ENCODE measurements at regions not wholly inside any gene's neighbourhood (a gene's known extent, or its start where the extent isn't known, plus 50 kb on each side); places are given as distances from the start of the nearest gene placed in this dataset.
"Not testable (repeated sequence)": the region's sequence is repeated elsewhere in the genome, so short reads cannot be mapped to it uniquely, and the experiment has no call there.

DNA sequence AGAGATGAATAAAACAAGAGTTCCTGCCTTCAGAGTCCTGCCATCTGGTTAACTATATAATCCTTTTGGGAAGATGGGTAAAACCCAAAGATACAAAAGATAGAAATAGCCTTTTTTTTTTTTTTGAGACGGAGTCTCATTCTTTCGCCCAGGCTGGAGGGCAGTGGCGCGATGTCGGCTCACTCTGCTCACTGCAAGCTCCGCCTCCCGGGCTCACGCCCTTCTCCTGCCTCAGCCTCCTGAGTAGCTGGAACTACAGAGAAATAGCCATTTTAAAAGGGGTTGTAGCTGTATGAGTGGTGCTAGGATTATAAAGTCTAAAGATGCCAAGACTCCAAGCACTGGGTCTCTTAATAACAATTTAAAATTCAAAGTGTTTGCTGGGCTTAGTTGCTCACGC is 97.2 kb downstream of the KDR start:
- H3K4me3 ChIP-seq (ENCODE audit: low read depth, low read length), result no peak overlapping the region
- TF ChIP-seq, protein P1, sequence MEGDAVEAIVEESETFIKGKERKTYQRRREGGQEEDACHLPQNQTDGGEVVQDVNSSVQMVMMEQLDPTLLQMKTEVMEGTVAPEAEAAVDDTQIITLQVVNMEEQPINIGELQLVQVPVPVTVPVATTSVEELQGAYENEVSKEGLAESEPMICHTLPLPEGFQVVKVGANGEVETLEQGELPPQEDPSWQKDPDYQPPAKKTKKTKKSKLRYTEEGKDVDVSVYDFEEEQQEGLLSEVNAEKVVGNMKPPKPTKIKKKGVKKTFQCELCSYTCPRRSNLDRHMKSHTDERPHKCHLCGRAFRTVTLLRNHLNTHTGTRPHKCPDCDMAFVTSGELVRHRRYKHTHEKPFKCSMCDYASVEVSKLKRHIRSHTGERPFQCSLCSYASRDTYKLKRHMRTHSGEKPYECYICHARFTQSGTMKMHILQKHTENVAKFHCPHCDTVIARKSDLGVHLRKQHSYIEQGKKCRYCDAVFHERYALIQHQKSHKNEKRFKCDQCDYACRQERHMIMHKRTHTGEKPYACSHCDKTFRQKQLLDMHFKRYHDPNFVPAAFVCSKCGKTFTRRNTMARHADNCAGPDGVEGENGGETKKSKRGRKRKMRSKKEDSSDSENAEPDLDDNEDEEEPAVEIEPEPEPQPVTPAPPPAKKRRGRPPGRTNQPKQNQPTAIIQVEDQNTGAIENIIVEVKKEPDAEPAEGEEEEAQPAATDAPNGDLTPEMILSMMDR (IDR thresholded peaks at IDR 0.05; ENCODE audit: low read depth, low read length), result no peak

DNA sequence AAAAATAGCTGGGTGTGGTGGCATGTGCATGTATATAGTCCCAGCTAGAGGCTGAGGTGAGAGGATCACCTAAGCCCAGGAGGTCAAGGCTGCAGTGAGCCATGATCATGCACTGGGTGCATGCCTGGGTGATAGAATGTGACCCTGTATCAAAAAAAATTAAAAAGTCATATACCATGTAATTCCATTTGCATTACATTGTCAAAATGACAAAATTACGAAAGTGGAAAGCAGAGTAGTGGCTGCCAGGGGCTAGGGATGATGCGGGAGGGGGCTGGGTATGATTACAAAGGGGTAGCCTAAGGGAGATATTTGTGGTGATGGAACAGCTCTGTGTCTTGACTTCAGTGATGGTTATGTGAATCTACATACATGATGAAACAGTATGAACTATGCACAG is 97.8 kb downstream of the KDR start:
- TF ChIP-seq, protein P1 (IDR thresholded peaks at IDR 0.05; ENCODE audit: low read depth, low read length), result no peak
- no peak overlapping the region for H3K4me3 ChIP-seq (ENCODE audit: low read depth, low read length)

DNA sequence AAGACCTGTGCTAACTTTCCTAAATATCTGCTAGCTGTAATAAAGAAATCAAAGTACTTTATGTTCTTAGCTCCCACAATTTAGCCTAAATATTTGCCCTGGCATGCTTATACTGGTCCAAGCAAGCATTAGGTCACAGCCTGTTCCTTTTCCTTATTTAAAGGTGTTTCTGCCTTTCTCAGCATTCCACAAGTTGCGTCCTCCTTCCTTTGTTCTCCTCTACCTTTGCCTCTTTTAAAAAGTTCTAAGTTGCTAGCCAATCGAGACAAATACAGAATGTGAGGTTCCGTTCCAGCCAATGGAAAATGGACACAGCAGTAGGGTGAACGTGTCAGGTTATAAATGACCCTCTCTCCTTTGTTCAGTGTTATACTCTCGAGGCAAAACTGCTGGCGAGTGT is 99.9 kb downstream of the KDR start:
- H3K4me3 ChIP-seq (ENCODE audit: low read depth, low read length), result not testable (repeated sequence)

DNA sequence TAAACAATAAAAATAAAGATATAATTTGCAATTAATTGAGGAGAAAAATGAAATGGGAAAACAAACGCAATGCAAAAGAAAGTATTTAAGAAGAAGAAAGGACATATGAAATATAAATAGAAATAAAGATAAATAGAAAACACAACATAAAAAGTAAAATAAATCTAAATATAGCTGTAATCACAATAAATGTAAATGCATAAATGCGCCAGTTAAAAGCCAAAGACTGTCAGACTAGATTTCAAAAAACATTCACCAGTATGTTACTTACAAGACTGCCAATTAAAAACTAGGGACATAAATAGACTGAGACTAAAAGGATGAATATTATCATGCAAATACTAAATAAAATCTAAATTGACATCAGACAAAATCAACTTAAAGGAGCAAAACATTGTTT is 102.4 kb downstream of the KDR start:
- TF ChIP-seq, protein P1 (IDR thresholded peaks at IDR 0.05; ENCODE audit: low read depth, low read length), result no peak
- no peak overlapping the region for H3K4me3 ChIP-seq (ENCODE audit: low read depth, low read length)

DNA sequence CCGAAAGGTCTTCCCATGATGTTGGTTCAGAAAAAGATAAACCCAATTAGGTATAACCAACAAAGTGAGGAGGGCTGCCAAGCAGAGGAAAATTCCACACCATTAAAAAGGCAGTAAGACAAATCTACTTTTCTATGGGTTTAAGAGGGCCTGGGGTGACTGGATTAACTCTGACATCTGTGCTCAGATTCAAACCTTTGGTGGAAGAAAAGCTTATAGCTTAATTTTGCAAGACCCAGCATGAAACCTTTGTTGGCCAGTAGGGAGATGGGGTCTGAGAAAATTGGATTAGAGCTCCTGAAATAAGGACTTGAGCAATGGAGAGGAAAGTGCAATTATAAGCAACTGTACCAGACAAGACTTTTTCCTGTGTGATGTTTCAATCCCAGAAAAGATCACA is 104.2 kb downstream of the KDR start:
- TF ChIP-seq, protein P1 (IDR thresholded peaks at IDR 0.05; ENCODE audit: low read depth, low read length), result no peak

DNA sequence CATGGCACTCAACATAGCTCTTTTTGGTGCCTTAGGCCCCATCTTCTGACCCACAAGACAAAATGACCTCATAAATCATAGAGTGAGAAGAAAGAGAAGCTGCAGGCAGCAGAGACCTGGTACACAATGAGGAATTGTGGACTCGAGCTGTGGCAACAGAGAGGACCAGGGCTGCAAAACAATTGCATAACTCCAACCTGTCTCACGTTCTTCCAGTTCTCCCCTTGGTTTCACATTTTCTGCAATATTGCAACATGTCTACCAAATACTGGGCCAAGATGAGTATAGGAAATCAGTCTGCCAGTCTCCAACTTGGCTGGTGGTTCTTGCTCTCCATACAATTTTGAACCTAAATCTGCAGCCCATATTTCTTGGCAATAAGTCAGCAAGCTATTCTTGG is 105.3 kb downstream of the KDR start:
- TF ChIP-seq, protein P1 (IDR thresholded peaks at IDR 0.05; ENCODE audit: low read depth, low read length), result no peak
- no peak overlapping the region for H3K4me3 ChIP-seq (ENCODE audit: low read depth, low read length)

More for the DNA sequence above, 104.2 kb downstream of the KDR start:
- H3K4me3 ChIP-seq (ENCODE audit: low read depth, low read length), result no peak overlapping the region

DNA sequence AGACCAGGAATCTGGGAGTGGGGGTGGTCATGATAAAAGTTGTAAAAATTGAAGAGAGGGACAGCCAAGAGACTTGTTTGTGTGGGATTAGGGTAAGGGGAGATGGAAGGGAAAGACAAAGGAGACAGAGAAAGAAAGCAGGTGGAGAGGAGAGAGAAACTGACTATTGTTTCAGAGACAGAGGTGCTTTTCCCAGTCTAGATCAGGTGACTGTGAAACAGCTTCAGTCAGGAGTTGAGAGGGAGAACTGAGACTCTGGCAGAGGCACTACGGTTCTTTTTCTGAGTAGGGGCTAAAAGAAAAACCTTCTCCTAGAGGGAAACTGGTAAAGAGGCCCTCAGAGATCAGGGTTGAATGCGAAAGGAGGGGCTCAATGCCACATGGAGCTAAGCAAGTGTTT is 106.4 kb downstream of the KDR start:
- no peak overlapping the region for H3K4me3 ChIP-seq (ENCODE audit: low read depth, low read length)
- TF ChIP-seq, protein P1 (IDR thresholded peaks at IDR 0.05; ENCODE audit: low read depth, low read length), result no peak

DNA sequence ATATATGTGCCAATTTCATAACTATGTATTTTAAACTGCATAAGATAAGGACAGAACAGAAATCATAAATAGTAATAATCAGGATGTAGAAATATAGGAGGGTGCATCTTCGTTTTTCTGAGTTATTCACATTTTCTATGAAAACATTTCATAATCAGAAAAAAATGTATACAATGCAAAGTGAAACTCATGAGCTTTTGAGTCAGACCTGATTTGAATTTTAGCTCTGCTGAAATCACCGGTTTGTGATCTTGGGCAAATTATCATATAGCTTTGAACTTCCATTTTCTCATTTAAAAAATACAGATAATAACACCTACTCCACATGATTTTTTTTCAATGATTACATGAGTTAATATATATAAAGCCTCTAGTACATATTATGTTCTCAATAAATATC is 106.9 kb downstream of the KDR start:
- H3K4me3 ChIP-seq (ENCODE audit: low read depth, low read length), result no peak overlapping the region
- TF ChIP-seq, protein P1 (IDR thresholded peaks at IDR 0.05; ENCODE audit: low read depth, low read length), result no peak
